ENCODE measurements at regions not wholly inside any gene's neighbourhood (a gene's known extent, or its start where the extent isn't known, plus 50 kb on each side); places are given as distances from the start of the nearest gene placed in this dataset.

DNA sequence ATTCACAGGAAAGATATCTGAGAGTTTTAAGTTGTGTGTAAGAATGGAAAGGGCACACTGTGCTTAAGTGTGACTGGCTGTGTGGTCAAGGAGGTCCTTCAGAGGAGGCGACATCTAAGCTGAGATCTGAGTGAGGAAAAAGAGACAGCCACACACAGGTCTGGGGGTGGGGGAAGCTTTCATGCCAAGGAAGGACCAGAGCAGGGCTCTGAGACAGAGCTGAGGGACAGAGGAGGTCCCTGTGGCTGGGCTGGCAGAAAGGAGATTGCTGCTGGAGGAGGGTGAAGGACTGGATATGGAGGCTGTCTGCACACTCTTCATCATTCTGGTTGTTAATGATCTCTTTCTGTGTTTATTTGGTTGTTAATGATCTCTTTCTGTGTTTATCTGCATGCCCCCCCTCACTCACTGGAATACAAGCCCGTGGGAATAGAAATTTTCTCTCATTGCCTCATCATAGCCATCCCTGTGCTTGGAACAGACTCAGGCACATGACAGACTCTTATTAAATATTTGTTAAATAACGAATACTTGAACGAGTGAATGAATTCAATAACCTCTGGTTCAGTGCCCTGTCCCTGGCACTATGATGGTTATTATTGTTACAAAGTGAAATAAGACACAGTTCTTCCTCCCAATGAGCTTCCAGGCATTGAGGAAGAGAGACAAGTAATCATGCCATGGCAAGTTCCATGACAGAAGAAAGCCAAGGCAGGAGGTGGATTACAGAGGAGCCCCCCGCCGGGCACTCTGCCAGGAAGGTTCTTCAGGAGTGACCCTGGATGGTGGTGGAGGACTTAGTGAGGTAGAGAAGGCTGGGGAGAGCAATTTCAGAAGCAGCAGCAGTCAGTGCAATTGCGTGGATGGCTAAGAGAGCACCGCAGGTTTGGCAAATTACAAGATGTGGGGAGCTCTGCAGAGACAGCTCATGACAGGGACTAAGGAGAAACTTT lies 399.4 kb upstream of the HS6ST1 start:
- Histone ChIP-seq H3K79me2 (no peaks in the 10 kb centered on the region), H3K9ac (no peak overlapping the region), H3K4me2 (ENCODE audit: low read length) (no peak overlapping the region), H2AFZ (no peak overlapping the region), H3K4me1 (no peaks in the 10 kb centered on the region), H3K27me3 (ENCODE audit: control insufficient read depth, insufficient read depth, low read length) (no peaks in the 10 kb centered on the region), H3K36me3 (ENCODE audit: control insufficient read depth, insufficient read depth, low read length) (no peaks in the 10 kb centered on the region), H3K9me3 (ENCODE audit: control insufficient read depth, low read length) (no peaks in the 10 kb centered on the region), H3K27ac (no peak overlapping the region), H3K4me3 (ENCODE audit: low read depth, low read length) (no peak overlapping the region)
- TF ChIP-seq, protein P1, sequence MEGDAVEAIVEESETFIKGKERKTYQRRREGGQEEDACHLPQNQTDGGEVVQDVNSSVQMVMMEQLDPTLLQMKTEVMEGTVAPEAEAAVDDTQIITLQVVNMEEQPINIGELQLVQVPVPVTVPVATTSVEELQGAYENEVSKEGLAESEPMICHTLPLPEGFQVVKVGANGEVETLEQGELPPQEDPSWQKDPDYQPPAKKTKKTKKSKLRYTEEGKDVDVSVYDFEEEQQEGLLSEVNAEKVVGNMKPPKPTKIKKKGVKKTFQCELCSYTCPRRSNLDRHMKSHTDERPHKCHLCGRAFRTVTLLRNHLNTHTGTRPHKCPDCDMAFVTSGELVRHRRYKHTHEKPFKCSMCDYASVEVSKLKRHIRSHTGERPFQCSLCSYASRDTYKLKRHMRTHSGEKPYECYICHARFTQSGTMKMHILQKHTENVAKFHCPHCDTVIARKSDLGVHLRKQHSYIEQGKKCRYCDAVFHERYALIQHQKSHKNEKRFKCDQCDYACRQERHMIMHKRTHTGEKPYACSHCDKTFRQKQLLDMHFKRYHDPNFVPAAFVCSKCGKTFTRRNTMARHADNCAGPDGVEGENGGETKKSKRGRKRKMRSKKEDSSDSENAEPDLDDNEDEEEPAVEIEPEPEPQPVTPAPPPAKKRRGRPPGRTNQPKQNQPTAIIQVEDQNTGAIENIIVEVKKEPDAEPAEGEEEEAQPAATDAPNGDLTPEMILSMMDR (IDR thresholded peaks at IDR 0.05) = no peak

DNA sequence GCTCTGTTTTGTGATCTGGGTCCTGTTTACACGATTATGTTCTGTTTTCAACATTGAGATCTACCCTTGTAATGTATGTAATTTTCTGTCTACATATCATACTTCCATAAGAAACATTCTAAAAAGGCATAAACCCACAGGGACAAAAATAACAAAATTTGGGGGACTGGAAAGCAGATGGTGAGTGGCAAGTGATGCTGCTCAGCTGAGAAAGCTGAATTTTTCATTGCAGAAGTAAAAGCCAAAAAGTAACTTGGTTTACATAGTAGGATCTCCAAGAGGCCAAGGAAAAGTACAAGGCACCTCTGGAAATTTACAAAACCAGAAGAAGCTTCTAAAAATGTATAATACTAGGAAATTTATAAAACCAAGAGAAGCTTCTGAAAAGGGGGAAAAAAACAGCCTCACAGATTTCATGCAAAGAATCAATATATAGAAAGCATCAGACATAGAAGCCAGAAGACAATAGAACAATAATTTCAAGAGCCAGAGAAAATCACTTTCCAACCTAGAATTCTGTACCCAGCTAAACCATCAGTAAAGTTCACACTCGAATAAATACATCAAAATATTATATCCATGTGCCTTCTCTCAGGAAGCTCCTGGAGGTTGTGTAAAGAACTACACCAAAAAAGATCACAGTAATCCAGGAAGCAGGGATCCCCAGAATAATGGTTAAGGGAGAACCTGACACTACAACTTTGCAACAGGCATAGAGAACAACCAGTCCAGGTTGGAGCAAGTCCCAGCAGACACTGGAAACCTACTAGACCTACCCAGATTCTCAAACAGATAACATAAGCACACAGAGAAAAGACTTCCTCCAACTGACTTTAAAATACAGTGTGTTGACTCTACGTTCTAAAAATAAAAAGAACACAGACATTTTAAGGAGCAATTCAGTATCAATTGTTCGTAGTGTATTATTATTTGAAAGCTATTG lies 401.7 kb upstream of the HS6ST1 start:
- Histone ChIP-seq H3K4me2 (ENCODE audit: low read length) (no peak overlapping the region), H3K27ac (no peak overlapping the region), H2AFZ (no peak overlapping the region), H3K36me3 (ENCODE audit: control insufficient read depth, insufficient read depth, low read length) (no peaks in the 10 kb centered on the region), H3K79me2 (no peaks in the 10 kb centered on the region), H3K4me3 (ENCODE audit: low read depth, low read length) (no peak overlapping the region), H3K27me3 (ENCODE audit: control insufficient read depth, insufficient read depth, low read length) (no peaks in the 10 kb centered on the region), H3K9me3 (ENCODE audit: control insufficient read depth, low read length) (no peaks in the 10 kb centered on the region), H3K9ac (no peak overlapping the region), H3K4me1 (no peaks in the 10 kb centered on the region)
- TF ChIP-seq, protein P1 (IDR thresholded peaks at IDR 0.05) = no peak

DNA sequence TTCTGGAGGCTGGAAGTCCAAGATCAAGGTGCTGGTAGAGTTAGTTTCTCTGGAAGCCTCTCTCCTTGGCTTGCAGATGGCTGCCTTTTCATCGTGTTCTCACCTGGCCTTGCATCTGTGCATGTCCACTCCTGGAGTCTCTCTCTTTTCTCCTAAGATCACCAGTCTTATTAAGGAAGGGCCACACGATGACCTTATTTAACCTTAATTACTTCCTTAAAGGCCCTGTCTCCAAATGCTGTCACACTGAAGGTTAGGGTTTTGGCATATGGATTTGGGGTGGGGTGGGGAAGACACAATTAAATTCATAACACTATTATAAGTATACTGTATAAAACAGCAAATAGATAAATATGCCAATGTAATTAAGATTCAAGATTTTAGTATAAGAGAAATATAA lies 402.4 kb upstream of the HS6ST1 start:
- H3K27me3 ChIP-seq (ENCODE audit: control insufficient read depth, insufficient read depth, low read length) = no peaks in the 10 kb centered on the region
- H2AFZ ChIP-seq = no peak overlapping the region
- no peak overlapping the region for H3K4me2 ChIP-seq (ENCODE audit: low read length)
- no peaks in the 10 kb centered on the region for H3K36me3 ChIP-seq (ENCODE audit: control insufficient read depth, insufficient read depth, low read length)
- no peak overlapping the region for H3K9ac ChIP-seq
- no peaks in the 10 kb centered on the region for H3K9me3 ChIP-seq (ENCODE audit: control insufficient read depth, low read length)
- no peaks in the 10 kb centered on the region for H3K79me2 ChIP-seq
- no peak overlapping the region for H3K4me3 ChIP-seq (ENCODE audit: low read depth, low read length)
- TF ChIP-seq, protein P1 (IDR thresholded peaks at IDR 0.05) = no peak
- no peaks in the 10 kb centered on the region for H3K4me1 ChIP-seq
- H3K27ac ChIP-seq = no peak overlapping the region

DNA sequence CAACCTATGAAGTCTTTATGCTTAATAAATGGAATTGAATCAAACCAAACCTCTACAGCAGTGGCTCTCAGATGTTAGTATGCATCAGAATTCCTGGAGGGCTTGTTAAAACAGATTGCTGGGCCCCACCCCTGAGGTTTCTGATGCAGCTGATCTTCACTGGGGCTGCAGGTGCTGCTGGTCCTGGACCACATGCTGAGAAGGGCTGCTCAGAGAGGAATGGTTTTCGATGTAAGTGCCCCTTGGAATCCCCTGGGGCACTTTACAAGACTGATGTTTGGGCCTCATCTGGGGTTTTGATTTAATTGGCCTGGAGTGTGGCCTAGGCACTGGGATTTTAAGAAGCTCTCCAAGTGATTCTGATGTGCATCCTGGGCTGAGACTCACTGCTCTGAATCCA lies 403.8 kb upstream of the HS6ST1 start:
- Histone ChIP-seq H3K27me3 (ENCODE audit: control insufficient read depth, insufficient read depth, low read length) (no peaks in the 10 kb centered on the region), H3K9ac (no peak overlapping the region)
- TF ChIP-seq, protein P1 (IDR thresholded peaks at IDR 0.05) = no peak

More for the DNA sequence above, 403.8 kb upstream of the HS6ST1 start:
- H3K4me3 ChIP-seq (ENCODE audit: low read depth, low read length) = no peak overlapping the region
- H3K4me2 ChIP-seq (ENCODE audit: low read length) = no peak overlapping the region
- no peak overlapping the region for H3K27ac ChIP-seq
- no peaks in the 10 kb centered on the region for H3K36me3 ChIP-seq (ENCODE audit: control insufficient read depth, insufficient read depth, low read length)
- no peaks in the 10 kb centered on the region for H3K9me3 ChIP-seq (ENCODE audit: control insufficient read depth, low read length)
- H3K79me2 ChIP-seq = no peaks in the 10 kb centered on the region
- no peak overlapping the region for H2AFZ ChIP-seq
- H3K4me1 ChIP-seq = no peaks in the 10 kb centered on the region

All from parathyroid adenoma (tissue), 2 donors.